AG10803 (cell line): ENCODE measurements at regions not wholly inside any gene's neighbourhood (a gene's known extent, or its start where the extent isn't known, plus 50 kb on each side); places are given as distances from the start of the nearest gene placed in this dataset.

Source experiments
- DNase-seq: peaks from one replicate; pipeline ENCODE4 v3.0.0; 2010; ENCODE audit warnings: low read depth
- H3K4me3 ChIP-seq: 2 replicates; pipeline ENCODE4 v1.5.1; 2011; ENCODE audit warnings: mild to moderate bottlenecking, low read length, control low read depth
- CTCF ChIP-seq: conservative IDR thresholded peaks from 2 replicates; pipeline ENCODE4 v1.5.1; 2011; ENCODE audit warnings: mild to moderate bottlenecking, low read length, control low read depth, inconsistent platforms

- no peak for DNase-seq
- TF ChIP-seq CTCF, result no peak
- no peak overlapping the region for H3K4me3 ChIP-seq
Observed at GRCh38 chr7:124557587-124557986, 208.0 kb downstream of the GPR37 start.

GRCh38 chr7:124557101-124557500 is 208.5 kb downstream of the GPR37 start:
- DNase-seq, result no peak
- H3K4me3 ChIP-seq, result no peak overlapping the region
- TF ChIP-seq CTCF, result no peak

- no peak overlapping the region for H3K4me3 ChIP-seq
- no peak for DNase-seq
- no peak for TF ChIP-seq CTCF
Observed at GRCh38 chr7:124553502-124553901, 212.1 kb downstream of the GPR37 start.

GRCh38 chr7:124552217-124552616 is 213.4 kb downstream of the GPR37 start:
- no peak overlapping the region for H3K4me3 ChIP-seq
- TF ChIP-seq CTCF, result no peak
- no peak for DNase-seq

GRCh38 chr7:124550036-124550435 is 215.6 kb downstream of the GPR37 start:
- TF ChIP-seq CTCF, result no peak
- H3K4me3 ChIP-seq, result no peak overlapping the region
- peak; percentile 18 for DNase-seq

- no peak for DNase-seq
- TF ChIP-seq CTCF, result no peak
- H3K4me3 ChIP-seq, result no peak overlapping the region
Observed at GRCh38 chr7:124542476-124542875, 223.1 kb downstream of the GPR37 start.

- TF ChIP-seq CTCF, result no peak
- DNase-seq, result no peak
Observed at GRCh38 chr7:124536156-124536762, 229.3 kb downstream of the GPR37 start.

More at GRCh38 chr7:124536156-124536762, 229.3 kb downstream of the GPR37 start:
- H3K4me3 ChIP-seq, result no peak overlapping the region
